Activated naive CD4-positive, alpha-beta T cell treated with anti-CD3 and anti-CD28 coated beads, Interleukin-2, amount 50 U/mL, for 72 hours (primary cell): ENCODE measurements at regions not wholly inside any gene's neighbourhood (a gene's known extent, or its start where the extent isn't known, plus 50 kb on each side); places are given as distances from the start of the nearest gene placed in this dataset.

ENCODE experiments used
- ATAC-seq, 2 donors: fragments of 150-1000 bp; cut with Tn5 transposase; 2 replicates each; pipeline ENCODE4 v1.10.0; 2021; ENCODE audit warnings: mild to moderate bottlenecking in 2 of 2, moderate library complexity in 2 of 2
- DNase-seq, 2 donors: peaks; one replicate each; pipeline ENCODE4 v3.0.0; 2021 to 2022; ENCODE audit warnings: low spot score in 2 of 2
- H3K27ac Mint-ChIP-seq, 2 donors: one replicate each; pipeline ENCODE4 v1.8.0; 2022; ENCODE audit warnings: mild to moderate bottlenecking in 2 of 2, mixed read lengths in 2 of 2
- H3K36me3 Mint-ChIP-seq, 2 donors: one replicate each; pipeline ENCODE4 v1.8.0; 2022; ENCODE audit warnings: mixed read lengths in 2 of 2
- H3K9me3 Mint-ChIP-seq, 2 donors: one replicate each; pipeline ENCODE4 v1.8.0; 2022; ENCODE audit warnings: mixed read lengths in 2 of 2

GRCh38 chr12:105823810-105824209 lies 314.9 kb downstream of the NUAK1 start:
- no peak overlapping the region for H3K27ac Mint-ChIP-seq
- no peak for DNase-seq
- ATAC-seq: no peak
- peaks cover 6% of the 10 kb centered on the region in 2 donors for H3K9me3 Mint-ChIP-seq
- no peaks in the 10 kb centered on the region for H3K36me3 Mint-ChIP-seq

GRCh38 chr12:105825141-105825540 lies 313.6 kb downstream of the NUAK1 start:
- Mint-ChIP-seq H3K9me3 (peaks cover 6% of the 10 kb centered on the region in 2 donors), H3K36me3 (no peaks in the 10 kb centered on the region), H3K27ac (no peak overlapping the region)
- no peak for DNase-seq
- ATAC-seq: no peak

GRCh38 chr12:105831372-105831771 lies 307.4 kb downstream of the NUAK1 start:
- H3K27ac Mint-ChIP-seq: no peak overlapping the region
- ATAC-seq (no peak), DNase-seq (no peak)
- H3K9me3 Mint-ChIP-seq: no peaks in the 10 kb centered on the region
- H3K36me3 Mint-ChIP-seq: no peaks in the 10 kb centered on the region

- ATAC-seq (no peak), DNase-seq (no peak)
- Mint-ChIP-seq H3K36me3 (no peaks in the 10 kb centered on the region), H3K27ac (no peak overlapping the region), H3K9me3 (no peaks in the 10 kb centered on the region)
Measured at GRCh38 chr12:105832021-105832420, 306.7 kb downstream of the NUAK1 start.

- Mint-ChIP-seq H3K9me3 (no peaks in the 10 kb centered on the region), H3K27ac (no peak overlapping the region), H3K36me3 (no peaks in the 10 kb centered on the region)
- no peak for DNase-seq
- no peak for ATAC-seq
Measured at GRCh38 chr12:105832806-105833205, 305.9 kb downstream of the NUAK1 start.

GRCh38 chr12:105834496-105834895 lies 304.3 kb downstream of the NUAK1 start:
- DNase-seq: no peak
- ATAC-seq: no peak
- no peak overlapping the region for H3K27ac Mint-ChIP-seq
- H3K9me3 Mint-ChIP-seq: no peaks in the 10 kb centered on the region
- no peaks in the 10 kb centered on the region for H3K36me3 Mint-ChIP-seq

GRCh38 chr12:105835580-105836241 lies 303.0 kb downstream of the NUAK1 start:
- DNase-seq (no peak), ATAC-seq (no peak)
- no peaks in the 10 kb centered on the region for H3K36me3 Mint-ChIP-seq
- no peak overlapping the region for H3K27ac Mint-ChIP-seq
- H3K9me3 Mint-ChIP-seq: no peaks in the 10 kb centered on the region

GRCh38 chr12:105836242-105836622 lies 302.5 kb downstream of the NUAK1 start:
- DNase-seq (no peak), ATAC-seq (no peak)
- Mint-ChIP-seq H3K9me3 (no peaks in the 10 kb centered on the region), H3K27ac (no peak overlapping the region), H3K36me3 (no peaks in the 10 kb centered on the region)

GRCh38 chr12:105839629-105840127 lies 299.1 kb downstream of the NUAK1 start:
- H3K36me3 Mint-ChIP-seq: no peaks in the 10 kb centered on the region
- no peak overlapping the region for H3K27ac Mint-ChIP-seq
- DNase-seq: no peak
- no peak for ATAC-seq
- H3K9me3 Mint-ChIP-seq: no peaks in the 10 kb centered on the region

GRCh38 chr12:105840384-105840783 lies 298.4 kb downstream of the NUAK1 start:
- no peaks in the 10 kb centered on the region for H3K9me3 Mint-ChIP-seq
- no peaks in the 10 kb centered on the region for H3K36me3 Mint-ChIP-seq
- no peak overlapping the region for H3K27ac Mint-ChIP-seq
- DNase-seq (no peak), ATAC-seq (no peak)

GRCh38 chr12:105841840-105842239 lies 296.9 kb downstream of the NUAK1 start:
- DNase-seq (no peak), ATAC-seq (no peak)
- Mint-ChIP-seq H3K36me3 (no peaks in the 10 kb centered on the region), H3K9me3 (no peaks in the 10 kb centered on the region), H3K27ac (no peak overlapping the region)

- DNase-seq (no peak), ATAC-seq (no peak)
- Mint-ChIP-seq H3K9me3 (no peaks in the 10 kb centered on the region), H3K36me3 (no peaks in the 10 kb centered on the region), H3K27ac (no peak overlapping the region)
Measured at GRCh38 chr12:105843561-105843960, 295.2 kb downstream of the NUAK1 start.

- DNase-seq (no peak), ATAC-seq (no peak)
- H3K27ac Mint-ChIP-seq: no peak overlapping the region
- H3K36me3 Mint-ChIP-seq: no peaks in the 10 kb centered on the region
- H3K9me3 Mint-ChIP-seq: peaks cover 3 to 4% of the 10 kb centered on the region in 2 donors
Measured at GRCh38 chr12:105843986-105844760, 294.6 kb downstream of the NUAK1 start.

GRCh38 chr12:105846331-105846730 lies 292.4 kb downstream of the NUAK1 start:
- Mint-ChIP-seq H3K36me3 (no peaks in the 10 kb centered on the region), H3K27ac (no peak overlapping the region), H3K9me3 (peaks cover 6 to 7% of the 10 kb centered on the region in 2 donors)
- DNase-seq (no peak), ATAC-seq (no peak)

- ATAC-seq: no peak
- Mint-ChIP-seq H3K9me3 (peaks cover 6 to 7% of the 10 kb centered on the region in 2 donors), H3K36me3 (no peaks in the 10 kb centered on the region), H3K27ac (no peak overlapping the region)
- no peak for DNase-seq
Measured at GRCh38 chr12:105847068-105847467, 291.7 kb downstream of the NUAK1 start.

- H3K9me3 Mint-ChIP-seq: peaks cover 6 to 7% of the 10 kb centered on the region in 2 donors
- no peaks in the 10 kb centered on the region for H3K36me3 Mint-ChIP-seq
- ATAC-seq (no peak), DNase-seq (no peak)
- H3K27ac Mint-ChIP-seq: no peak overlapping the region
Measured at GRCh38 chr12:105848286-105848685, 290.5 kb downstream of the NUAK1 start.

GRCh38 chr12:105850103-105850968 lies 288.4 kb downstream of the NUAK1 start:
- H3K9me3 Mint-ChIP-seq: peaks cover 6 to 7% of the 10 kb centered on the region in 2 donors

More at GRCh38 chr12:105850103-105850968, 288.4 kb downstream of the NUAK1 start:
- DNase-seq (no peak), ATAC-seq (no peak)
- H3K36me3 Mint-ChIP-seq: no peaks in the 10 kb centered on the region
- no peak overlapping the region for H3K27ac Mint-ChIP-seq
